Activated T-cell treated with anti-CD3 and anti-CD28 coated beads, Interleukin-2, amount 50 U/mL, for 24 hours (primary cell): ENCODE measurements at regions not wholly inside any gene's neighbourhood (a gene's known extent, or its start where the extent isn't known, plus 50 kb on each side); places are given as distances from the start of the nearest gene placed in this dataset.

ENCODE experiments used
- DNase-seq: peaks from one replicate; pipeline ENCODE4 v3.0.0-alpha.2; 2020
- H3K27ac Mint-ChIP-seq: 2 replicates; pipeline ENCODE4 v1.8.0; 2020; ENCODE audit warnings: mild to moderate bottlenecking, mixed read lengths
- H3K27me3 Mint-ChIP-seq: 2 replicates; pipeline ENCODE4 v1.8.0; 2020; ENCODE audit warnings: mixed read lengths
- H3K36me3 Mint-ChIP-seq: 2 replicates; pipeline ENCODE4 v1.8.0; 2020; ENCODE audit warnings: low read depth, mixed read lengths
- H3K4me1 Mint-ChIP-seq: 2 replicates; pipeline ENCODE4 v1.8.0; 2020; ENCODE audit warnings: low read depth, mixed read lengths
- H3K4me3 Mint-ChIP-seq: 2 replicates; pipeline ENCODE4 v1.8.0; 2020; ENCODE audit warnings: mild to moderate bottlenecking, moderate library complexity, mixed read lengths
- H3K9me3 Mint-ChIP-seq: 2 replicates; pipeline ENCODE4 v1.8.0; 2020; ENCODE audit warnings: mixed read lengths

- Mint-ChIP-seq H3K36me3 (no peaks in the 10 kb centered on the region), H3K9me3 (no peaks in the 10 kb centered on the region), H3K4me3 (no peak overlapping the region), H3K4me1 (no peaks in the 10 kb centered on the region), H3K27me3 (peaks cover 17% of the 10 kb centered on the region), H3K27ac (no peak overlapping the region)
- no peak for DNase-seq
These were observed 87.3 kb downstream of the INHBB start for GRCh38 chr2:120432976-120433815.

DNA sequence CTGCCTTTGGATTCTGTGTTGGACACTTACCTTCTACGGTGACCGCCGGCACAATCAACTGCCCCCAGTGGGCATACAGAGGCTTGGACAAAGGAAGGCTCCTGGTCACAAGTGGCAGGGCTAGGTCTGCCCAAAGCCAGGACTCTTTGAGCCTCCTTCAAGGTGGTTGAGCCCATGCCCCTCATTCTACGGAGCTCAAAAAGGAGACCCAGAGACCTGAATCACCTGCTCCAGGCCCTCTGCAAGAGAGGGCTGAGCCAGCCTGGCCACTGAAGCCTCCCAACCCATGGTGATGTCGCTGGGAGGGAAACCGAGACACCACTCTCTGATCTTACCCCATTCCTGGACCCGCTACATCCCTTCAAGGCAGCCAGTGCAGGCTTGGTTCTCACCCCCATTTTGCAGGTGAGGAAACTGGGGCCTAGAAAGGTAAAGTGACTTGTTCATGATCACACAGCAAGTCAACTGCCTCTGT, 87.9 kb downstream of the INHBB start:
- Mint-ChIP-seq H3K27me3 (peaks cover 20% of the 10 kb centered on the region), H3K9me3 (no peaks in the 10 kb centered on the region), H3K4me3 (no peak overlapping the region), H3K36me3 (no peaks in the 10 kb centered on the region), H3K4me1 (no peaks in the 10 kb centered on the region), H3K27ac (no peak overlapping the region)
- no peak for DNase-seq

- no peaks in the 10 kb centered on the region for H3K4me1 Mint-ChIP-seq
- no peak overlapping the region for H3K27ac Mint-ChIP-seq
- peaks cover 19% of the 10 kb centered on the region for H3K27me3 Mint-ChIP-seq
- H3K4me3 Mint-ChIP-seq: no peak overlapping the region
- DNase-seq: no peak
- no peaks in the 10 kb centered on the region for H3K36me3 Mint-ChIP-seq
- H3K9me3 Mint-ChIP-seq: no peaks in the 10 kb centered on the region
These were observed 88.8 kb downstream of the INHBB start for GRCh38 chr2:120434492-120435308.

- H3K36me3 Mint-ChIP-seq: no peaks in the 10 kb centered on the region
- H3K27me3 Mint-ChIP-seq: peaks cover 19% of the 10 kb centered on the region
These were observed 89.9 kb downstream of the INHBB start for GRCh38 chr2:120435671-120436459.

DNA sequence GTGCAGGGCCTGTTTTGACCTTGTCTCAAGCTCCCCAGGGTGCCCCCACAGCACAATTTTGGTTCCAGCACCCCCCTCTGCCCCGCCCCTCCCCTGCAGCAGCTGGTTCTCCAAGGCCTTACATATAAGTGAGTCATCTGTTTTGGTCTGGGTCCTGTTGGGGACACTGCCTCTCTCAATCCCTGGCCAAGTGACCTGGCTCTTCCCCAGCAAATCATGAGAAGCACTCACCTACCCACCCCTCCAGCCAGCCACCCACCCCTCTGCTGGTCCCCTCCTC, 90.5 kb downstream of the INHBB start:
- peaks cover 25% of the 10 kb centered on the region for H3K27me3 Mint-ChIP-seq

More at GRCh38 chr2:120435671-120436459, 89.9 kb downstream of the INHBB start:
- Mint-ChIP-seq H3K4me3 (no peak overlapping the region), H3K9me3 (no peaks in the 10 kb centered on the region), H3K27ac (no peak overlapping the region), H3K4me1 (no peaks in the 10 kb centered on the region)
- no peak for DNase-seq

DNA sequence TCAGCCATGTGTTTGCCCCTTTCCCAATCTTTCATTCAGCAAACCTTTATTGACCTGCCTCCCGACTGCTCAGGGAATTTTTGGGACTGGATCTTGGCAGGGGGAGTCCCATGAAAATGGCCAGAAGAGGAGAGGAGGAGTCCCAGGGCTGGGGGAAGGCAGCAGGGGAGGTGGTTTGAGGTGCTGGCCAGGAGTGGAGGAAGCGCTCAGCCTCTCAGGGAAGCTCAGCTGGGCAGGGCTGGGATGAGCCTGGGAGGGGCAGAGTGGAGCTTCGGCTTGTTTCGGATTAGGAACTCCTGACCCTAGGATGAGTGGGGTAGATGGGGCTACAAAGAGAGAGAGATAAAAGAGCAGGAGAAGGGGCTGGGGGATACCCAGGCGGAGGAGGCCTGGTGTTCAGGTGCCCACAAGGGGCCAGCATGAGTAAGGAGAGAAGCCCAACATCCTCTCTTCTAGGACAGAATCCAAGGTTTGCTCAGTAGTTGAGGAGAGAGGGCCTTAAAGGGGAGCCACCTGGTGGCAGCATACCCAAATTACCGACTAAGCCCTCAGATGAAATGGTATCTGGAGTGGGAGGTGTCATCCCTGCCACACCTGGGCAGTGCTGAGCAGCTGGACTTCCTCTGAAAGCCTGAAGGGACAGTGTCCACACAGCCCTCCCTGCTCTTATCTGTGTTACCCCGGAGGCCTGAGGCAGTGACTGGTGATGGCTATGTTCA, 91.1 kb downstream of the INHBB start:
- Mint-ChIP-seq H3K27me3 (peaks cover 31% of the 10 kb centered on the region), H3K27ac (no peak overlapping the region), H3K36me3 (no peaks in the 10 kb centered on the region), H3K4me1 (no peaks in the 10 kb centered on the region), H3K4me3 (no peak overlapping the region), H3K9me3 (no peaks in the 10 kb centered on the region)
- no peak for DNase-seq

More for the DNA sequence above, 90.5 kb downstream of the INHBB start:
- Mint-ChIP-seq H3K27ac (no peak overlapping the region), H3K4me1 (no peaks in the 10 kb centered on the region), H3K4me3 (no peak overlapping the region), H3K9me3 (no peaks in the 10 kb centered on the region), H3K36me3 (no peaks in the 10 kb centered on the region)
- no peak for DNase-seq

GRCh38 chr2:120437604-120438000, 91.7 kb downstream of the INHBB start:
- Mint-ChIP-seq H3K9me3 (no peaks in the 10 kb centered on the region), H3K27ac (no peak overlapping the region), H3K36me3 (no peaks in the 10 kb centered on the region), H3K4me1 (peaks cover 2% of the 10 kb centered on the region), H3K4me3 (no peak overlapping the region), H3K27me3 (peaks cover 33% of the 10 kb centered on the region)
- no peak for DNase-seq

- H3K36me3 Mint-ChIP-seq: no peaks in the 10 kb centered on the region
- DNase-seq: no peak
- no peak overlapping the region for H3K4me3 Mint-ChIP-seq
- no peak overlapping the region for H3K27ac Mint-ChIP-seq
- peaks cover 39% of the 10 kb centered on the region for H3K27me3 Mint-ChIP-seq
- no peaks in the 10 kb centered on the region for H3K9me3 Mint-ChIP-seq
- peaks cover 9% of the 10 kb centered on the region for H3K4me1 Mint-ChIP-seq
These were observed 92.5 kb downstream of the INHBB start for GRCh38 chr2:120438301-120439066.

- DNase-seq: no peak
- Mint-ChIP-seq H3K27me3 (peaks cover 44% of the 10 kb centered on the region), H3K4me3 (no peak overlapping the region), H3K4me1 (peaks cover 9% of the 10 kb centered on the region), H3K27ac (no peak overlapping the region), H3K9me3 (no peaks in the 10 kb centered on the region), H3K36me3 (no peaks in the 10 kb centered on the region)
These were observed 93.1 kb downstream of the INHBB start for GRCh38 chr2:120439067-120439368.

DNA sequence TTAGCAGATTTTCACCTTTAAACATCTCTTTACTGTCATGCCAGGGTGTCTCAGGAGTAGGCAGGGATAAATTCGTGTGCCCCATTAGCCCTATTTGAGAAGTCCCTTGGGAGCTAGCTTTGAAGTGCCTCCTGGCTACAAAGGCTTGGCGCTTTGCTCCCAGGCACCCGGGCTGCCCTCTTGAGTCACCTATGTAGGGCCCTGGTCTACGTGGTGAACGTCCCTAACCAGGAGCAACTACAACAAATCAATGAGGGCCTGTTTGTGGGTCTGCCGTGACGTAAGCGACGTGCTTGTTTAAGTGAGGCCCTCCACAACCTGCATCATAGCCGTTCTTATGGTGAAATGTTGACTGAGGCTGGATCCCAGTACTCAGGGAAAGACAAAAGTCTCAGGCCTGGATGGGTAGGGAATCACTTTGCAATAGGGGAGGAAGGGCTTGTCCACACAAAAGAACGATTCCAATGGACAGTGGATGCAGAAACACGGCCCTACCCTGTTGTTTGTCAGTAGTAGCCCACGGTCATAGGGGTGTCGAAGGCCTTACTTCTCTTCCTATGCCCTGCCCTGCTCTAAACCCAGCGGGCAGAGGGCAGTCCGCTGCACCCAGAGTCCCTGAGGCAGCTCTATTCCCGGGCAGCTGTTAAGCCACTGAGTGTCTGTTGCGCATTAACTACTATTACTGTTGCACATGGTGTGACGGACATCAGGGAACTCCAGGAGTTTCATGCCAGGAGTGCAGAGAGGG, 93.9 kb downstream of the INHBB start:
- H3K4me1 Mint-ChIP-seq: peaks cover 9% of the 10 kb centered on the region
- H3K4me3 Mint-ChIP-seq: no peak overlapping the region
- DNase-seq: no peak
- no peaks in the 10 kb centered on the region for H3K36me3 Mint-ChIP-seq
- peaks cover 52% of the 10 kb centered on the region for H3K27me3 Mint-ChIP-seq
- H3K27ac Mint-ChIP-seq: no peak overlapping the region
- H3K9me3 Mint-ChIP-seq: no peaks in the 10 kb centered on the region

- Mint-ChIP-seq H3K27me3 (peaks cover 53% of the 10 kb centered on the region), H3K36me3 (no peaks in the 10 kb centered on the region), H3K4me3 (no peak overlapping the region), H3K4me1 (peaks cover 9% of the 10 kb centered on the region), H3K27ac (no peak overlapping the region), H3K9me3 (no peaks in the 10 kb centered on the region)
- DNase-seq: no peak
These were observed 94.8 kb downstream of the INHBB start for GRCh38 chr2:120440521-120441350.

- peaks cover 53% of the 10 kb centered on the region for H3K27me3 Mint-ChIP-seq
- peaks cover 9% of the 10 kb centered on the region for H3K4me1 Mint-ChIP-seq
- DNase-seq: no peak
- H3K4me3 Mint-ChIP-seq: no peak overlapping the region
- H3K27ac Mint-ChIP-seq: no peak overlapping the region
- H3K9me3 Mint-ChIP-seq: no peaks in the 10 kb centered on the region
- H3K36me3 Mint-ChIP-seq: no peaks in the 10 kb centered on the region
These were observed 95.4 kb downstream of the INHBB start for GRCh38 chr2:120441351-120441700.
